CD4-positive, alpha-beta T cell (primary cell): ENCODE measurements at regions not wholly inside any gene's neighbourhood (a gene's known extent, or its start where the extent isn't known, plus 50 kb on each side); places are given as distances from the start of the nearest gene placed in this dataset.

Source experiments
- ATAC-seq: fragments of 200-7000 bp; cut with Tn5 transposase; one replicate; pipeline ENCODE4 v1.10.0; 2022; ENCODE audit warnings: mild to moderate bottlenecking; ENCODE audit not compliant: poor library complexity
- CTCF ChIA-PET: fragments of 350-600 bp; sonication (Branson Sonifier 250); formaldehyde crosslinking; loops from one replicate; lab custom pipeline; 2021; ENCODE audit warnings: antibody characterized with exemption, inconsistent platforms; lab: Charles Lee
- POLR2A ChIA-PET: fragments of 350-600 bp; sonication (Branson Sonifier 250); formaldehyde crosslinking; loops from one replicate; lab custom pipeline; 2021; ENCODE audit warnings: antibody characterized with exemption, inconsistent platforms; lab: Charles Lee
- DNase-seq, 14 experiments: peaks; one replicate each; pipeline ENCODE4 v3.0.0-alpha.2; 2013 to 2020; ENCODE audit warnings: mixed read lengths in 2 of 14
- H3K27ac ChIP-seq, 2 donors: one replicate each; pipeline versions ENCODE4 v1.5.1 to v1.7.0; 2013; ENCODE audit warnings: low read length in 2 of 2, low read depth in 1 of 2, mild to moderate bottlenecking in 1 of 2
- H3K27me3 ChIP-seq, 2 experiments: 1 replicate in 1 of 2; 2 replicates in 1 of 2; pipeline versions ENCODE4 v1.6.1 to v1.7.0; 2013; ENCODE audit warnings: low read length in 2 of 2, control low read depth in 1 of 2, mild to moderate bottlenecking in 1 of 2, moderate library complexity in 1 of 2; ENCODE audit not compliant: insufficient read depth in 2 of 2, control insufficient read depth in 1 of 2
- H3K36me3 ChIP-seq: one replicate; pipeline ENCODE4 v1.6.1; 2013; ENCODE audit warnings: low read length, control low read depth; ENCODE audit not compliant: insufficient read depth
- H3K4me1 ChIP-seq: one replicate; pipeline ENCODE4 v1.6.1; 2013; ENCODE audit warnings: low read length, control low read depth; ENCODE audit not compliant: insufficient read depth
- H3K4me3 ChIP-seq: one replicate; pipeline ENCODE4 v1.5.1; 2013; ENCODE audit warnings: mild to moderate bottlenecking, low read length, moderate library complexity
- H3K9me3 ChIP-seq, 2 experiments: 1 replicate in 1 of 2; 2 replicates in 1 of 2; pipeline versions ENCODE4 v1.6.1 to v1.7.0; 2013; ENCODE audit warnings: low read length in 2 of 2, mild to moderate bottlenecking in 2 of 2, control low read depth in 1 of 2, moderate library complexity in 1 of 2; ENCODE audit not compliant: control insufficient read depth in 1 of 2, insufficient read depth in 1 of 2
- H3K27ac Mint-ChIP-seq: one replicate; pipeline ENCODE4 v1.8.0; 2020; ENCODE audit warnings: mixed read lengths
- H3K27me3 Mint-ChIP-seq: one replicate; pipeline ENCODE4 v1.8.0; 2021; ENCODE audit warnings: mixed read lengths
- H3K36me3 Mint-ChIP-seq: one replicate; pipeline ENCODE4 v1.8.0; 2021; ENCODE audit warnings: low read depth, mixed read lengths
- H3K4me1 Mint-ChIP-seq: one replicate; pipeline ENCODE4 v1.8.0; 2021; ENCODE audit warnings: low read depth, mixed read lengths
- H3K4me3 Mint-ChIP-seq: one replicate; pipeline ENCODE4 v1.8.0; 2020; ENCODE audit warnings: mild to moderate bottlenecking, mixed read lengths
- H3K9me3 Mint-ChIP-seq: one replicate; pipeline ENCODE4 v1.8.0; 2020; ENCODE audit warnings: mixed read lengths
- CTCF ChIP-seq: fragments of 200-600 bp; IDR thresholded peaks from one replicate; pipeline ENCODE4 v1.8.0; 2022; ENCODE audit warnings: antibody characterized with exemption, mild to moderate bottlenecking
- intact Hi-C, 2 experiments: fragments of 100-400 bp; cut with DNase I in 1 of 2; cut with micrococcal nuclease in 1 of 2; formaldehyde crosslinking; loops; one replicate each; pipeline versions ENCODE4 v1.15.1 to v1.9.0; 2023 to 2025; cut with DNase I, micrococcal nuclease

DNA sequence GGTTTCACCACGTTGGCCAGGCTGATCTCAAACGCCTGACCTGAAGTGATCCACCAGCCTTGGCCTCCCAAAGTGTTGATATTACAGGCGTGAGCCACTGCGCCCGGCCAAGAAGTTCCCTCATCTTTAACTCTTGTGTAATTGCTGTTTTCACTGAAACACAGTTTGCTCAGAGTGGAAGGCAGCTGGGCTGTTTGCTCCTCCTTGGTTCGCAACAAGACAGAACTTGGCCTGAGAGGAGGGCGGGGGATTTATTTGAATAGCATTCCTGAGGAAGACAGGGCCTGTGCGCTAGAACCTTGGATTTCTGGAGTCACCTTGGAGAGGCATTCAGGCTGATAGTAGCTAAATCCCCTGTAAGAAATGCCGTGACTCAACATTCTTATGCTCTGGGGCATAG, 226.7 kb upstream of the MCTP2 start:
- H3K9me3 ChIP-seq = no peaks in the 10 kb centered on the region

GRCh38 chr15:94002041-94002440, 229.3 kb upstream of the MCTP2 start:
- POLR2A ChIA-PET = no interaction called here
- CTCF ChIA-PET = no interaction called here
- H3K27ac Mint-ChIP-seq = no peak overlapping the region

More for the DNA sequence above, 226.7 kb upstream of the MCTP2 start:
- H3K27ac Mint-ChIP-seq = no peak overlapping the region
- intact Hi-C loops = no loop called here
- Histone ChIP-seq H3K4me3 (no peak overlapping the region), H3K36me3 (no peaks in the 10 kb centered on the region), H3K27ac (no peak overlapping the region), H3K27me3 (no peaks in the 10 kb centered on the region), H3K4me1 (no peaks in the 10 kb centered on the region)
- no peak for DNase-seq
- no peak for TF ChIP-seq CTCF
- no peaks in the 10 kb centered on the region for H3K36me3 Mint-ChIP-seq
- no peak for ATAC-seq
- H3K4me1 Mint-ChIP-seq = no peaks in the 10 kb centered on the region
- H3K27me3 Mint-ChIP-seq = no peaks in the 10 kb centered on the region
- ChIA-PET POLR2A (no interaction called here), CTCF (no interaction called here)
- H3K4me3 Mint-ChIP-seq = no peak overlapping the region
- H3K9me3 Mint-ChIP-seq = no peaks in the 10 kb centered on the region

DNA sequence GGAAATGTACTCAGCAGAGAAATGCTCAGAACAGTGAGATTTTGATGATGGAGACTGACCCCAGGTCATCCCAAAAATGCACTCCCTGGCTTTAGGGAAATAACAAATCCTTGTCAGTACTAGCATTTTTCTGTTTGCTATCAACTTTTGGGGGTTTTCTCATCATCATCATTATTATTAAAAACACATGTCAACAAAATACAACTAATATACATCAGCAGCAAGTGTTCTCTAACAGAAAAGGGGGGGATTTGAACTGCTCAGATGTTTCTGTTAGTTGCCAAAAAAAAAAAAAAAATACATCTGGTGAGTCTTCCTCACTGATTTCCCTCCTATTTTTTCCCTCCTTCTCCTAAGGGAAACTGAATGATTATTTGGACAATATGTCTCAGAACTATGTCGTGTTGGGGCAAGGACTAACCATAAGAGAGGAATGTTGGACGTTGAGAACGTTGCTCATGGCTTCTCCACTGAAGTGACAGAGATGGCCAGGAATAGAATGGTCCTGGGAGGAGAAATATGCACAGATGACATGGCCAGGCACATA, 230.0 kb upstream of the MCTP2 start:
- Histone ChIP-seq H3K27ac (no peak overlapping the region), H3K27me3 (no peaks in the 10 kb centered on the region), H3K4me3 (no peak overlapping the region), H3K9me3 (no peaks in the 10 kb centered on the region), H3K4me1 (no peaks in the 10 kb centered on the region), H3K36me3 (no peaks in the 10 kb centered on the region)
- Mint-ChIP-seq H3K36me3 (no peaks in the 10 kb centered on the region), H3K27ac (no peak overlapping the region), H3K4me1 (no peaks in the 10 kb centered on the region), H3K9me3 (no peaks in the 10 kb centered on the region), H3K27me3 (no peaks in the 10 kb centered on the region), H3K4me3 (no peak overlapping the region)
- no peak for DNase-seq
- TF ChIP-seq CTCF = no peak
- POLR2A ChIA-PET = no interaction called here
- CTCF ChIA-PET = no interaction called here
- no peak for ATAC-seq
- intact Hi-C loops = no loop called here

More at GRCh38 chr15:94002041-94002440, 229.3 kb upstream of the MCTP2 start:
- Histone ChIP-seq H3K27me3 (no peaks in the 10 kb centered on the region), H3K36me3 (no peaks in the 10 kb centered on the region), H3K4me1 (no peaks in the 10 kb centered on the region), H3K9me3 (no peaks in the 10 kb centered on the region), H3K4me3 (no peak overlapping the region), H3K27ac (no peak overlapping the region)
- Mint-ChIP-seq H3K4me3 (no peak overlapping the region), H3K36me3 (no peaks in the 10 kb centered on the region), H3K9me3 (no peaks in the 10 kb centered on the region), H3K4me1 (no peaks in the 10 kb centered on the region), H3K27me3 (no peaks in the 10 kb centered on the region)
- TF ChIP-seq CTCF = no peak
- intact Hi-C loops = no loop called here
- DNase-seq (no peak), ATAC-seq (no peak)
